IMR-90 (cell line): ENCODE measurements at regions not wholly inside any gene's neighbourhood (a gene's known extent, or its start where the extent isn't known, plus 50 kb on each side); places are given as distances from the start of the nearest gene placed in this dataset.

Experiments used
- CTCF ChIP-seq: conservative IDR thresholded peaks from 2 replicates; pipeline ENCODE4 v1.5.1; 2012; ENCODE audit warnings: mild to moderate bottlenecking, low read depth, low read length, improper control_type of control experiment
- POLR2A ChIP-seq: IDR thresholded peaks from 2 replicates; pipeline ENCODE4 v1.6.1; 2012; ENCODE audit warnings: mild to moderate bottlenecking, low read depth, low read length
- RAD21 ChIP-seq: IDR thresholded peaks from 2 replicates; pipeline ENCODE4 v1.6.1; 2012; ENCODE audit warnings: low read length, improper control_type of control experiment

GRCh38 chr12:25017336-25017735 lies 68.4 kb upstream of the BCAT1 start:
- no peak for TF ChIP-seq CTCF
- no peak for TF ChIP-seq POLR2A
- no peak for TF ChIP-seq RAD21
